GM12875 (cell line): ENCODE measurements at regions not wholly inside any gene's neighbourhood (a gene's known extent, or its start where the extent isn't known, plus 50 kb on each side); places are given as distances from the start of the nearest gene placed in this dataset.
"Not testable (repeated sequence)": the region's sequence is repeated elsewhere in the genome, so short reads cannot be mapped to it uniquely, and the experiment has no call there.

Experiments
- H3K4me3 ChIP-seq: one replicate; pipeline ENCODE4 v1.5.1; 2011; ENCODE audit warnings: low read depth, low read length, control low read depth
- CTCF ChIP-seq: IDR thresholded peaks from 2 replicates; pipeline ENCODE4 v1.5.1; 2011; ENCODE audit warnings: low read depth, mild to moderate bottlenecking, control low read depth, inconsistent platforms, low read length, moderate library complexity, borderline replicate concordance; ENCODE audit not compliant: insufficient read depth

GRCh38 chr2:175599966-175600831 is 401.9 kb downstream of the LNPK start:
- TF ChIP-seq CTCF: no peak
- H3K4me3 ChIP-seq: no peak overlapping the region

GRCh38 chr2:175597286-175597685 is 404.8 kb downstream of the LNPK start:
- no peak overlapping the region for H3K4me3 ChIP-seq
- no peak for TF ChIP-seq CTCF

- no peak overlapping the region for H3K4me3 ChIP-seq
- TF ChIP-seq CTCF: no peak
These were observed 406.9 kb downstream of the LNPK start for GRCh38 chr2:175595139-175595538.

GRCh38 chr2:175593686-175594525 is 408.2 kb downstream of the LNPK start:
- not testable (repeated sequence) for H3K4me3 ChIP-seq

GRCh38 chr2:175588213-175588612 is 406.7 kb upstream of the ATP5MC3 start:
- not testable (repeated sequence) for H3K4me3 ChIP-seq

GRCh38 chr2:175585496-175585895 is 404.0 kb upstream of the ATP5MC3 start:
- H3K4me3 ChIP-seq: no peak overlapping the region
- no peak for TF ChIP-seq CTCF

- H3K4me3 ChIP-seq: no peak overlapping the region
- TF ChIP-seq CTCF: no peak
These were observed 399.1 kb upstream of the ATP5MC3 start for GRCh38 chr2:175580652-175581051.

GRCh38 chr2:175579646-175580045 is 398.1 kb upstream of the ATP5MC3 start:
- H3K4me3 ChIP-seq: no peak overlapping the region
- TF ChIP-seq CTCF: no peak
